GM12864 (cell line): ENCODE measurements at regions not wholly inside any gene's neighbourhood (a gene's known extent, or its start where the extent isn't known, plus 50 kb on each side); places are given as distances from the start of the nearest gene placed in this dataset.

Experiments used
- DNase-seq: peaks from one replicate; pipeline ENCODE4 v3.0.0-alpha.2; 2011; ENCODE audit warnings: low read depth
- H3K4me3 ChIP-seq: 2 replicates; pipeline ENCODE4 v1.5.1; 2011; ENCODE audit warnings: mild to moderate bottlenecking, low read depth, low read length, control low read depth
- TF ChIP-seq, protein P1 (sequence below): IDR thresholded peaks from 2 replicates; pipeline ENCODE4 v1.5.1; 2011; ENCODE audit warnings: low read depth, mild to moderate bottlenecking, moderate library complexity, low read length, control low read depth, inconsistent platforms; ENCODE audit errors: missing control alignments

DNA sequence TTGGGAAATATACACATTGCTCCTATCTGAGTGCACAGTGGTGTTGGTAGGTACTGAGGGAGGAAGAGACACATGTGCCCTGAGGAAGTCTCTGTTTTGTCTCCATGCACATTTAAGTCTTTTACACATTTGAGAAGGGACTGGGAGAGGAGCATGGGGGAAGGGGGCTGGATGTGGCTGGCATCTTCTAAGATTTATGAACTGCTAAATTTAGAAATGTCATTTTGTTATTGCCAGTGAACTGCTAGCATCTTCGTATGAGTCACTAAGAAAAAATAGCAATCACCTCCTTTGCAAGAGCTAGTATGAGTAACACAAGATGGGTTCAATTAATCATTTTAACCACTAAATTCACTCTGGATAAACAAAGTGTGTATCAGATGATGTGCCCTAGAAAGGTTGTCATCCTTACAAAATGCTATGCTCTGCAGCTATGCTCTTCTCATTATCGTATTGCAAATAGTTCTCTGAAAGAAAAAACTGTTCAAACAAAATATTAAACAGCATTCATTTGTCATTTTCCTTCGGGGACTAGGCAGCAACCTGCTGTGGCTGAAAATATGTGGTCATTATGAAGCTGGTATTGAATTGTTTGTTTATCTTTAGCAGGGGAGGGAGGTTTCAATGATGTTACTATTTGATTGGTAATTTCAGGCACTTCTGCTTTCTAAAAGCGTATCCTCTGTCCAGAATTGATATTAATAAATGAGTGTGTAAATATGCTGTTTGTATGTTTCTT is 236.5 kb downstream of the DMRTA1 start:
- no peak overlapping the region for H3K4me3 ChIP-seq
- no peak for DNase-seq
- TF ChIP-seq, protein P1, sequence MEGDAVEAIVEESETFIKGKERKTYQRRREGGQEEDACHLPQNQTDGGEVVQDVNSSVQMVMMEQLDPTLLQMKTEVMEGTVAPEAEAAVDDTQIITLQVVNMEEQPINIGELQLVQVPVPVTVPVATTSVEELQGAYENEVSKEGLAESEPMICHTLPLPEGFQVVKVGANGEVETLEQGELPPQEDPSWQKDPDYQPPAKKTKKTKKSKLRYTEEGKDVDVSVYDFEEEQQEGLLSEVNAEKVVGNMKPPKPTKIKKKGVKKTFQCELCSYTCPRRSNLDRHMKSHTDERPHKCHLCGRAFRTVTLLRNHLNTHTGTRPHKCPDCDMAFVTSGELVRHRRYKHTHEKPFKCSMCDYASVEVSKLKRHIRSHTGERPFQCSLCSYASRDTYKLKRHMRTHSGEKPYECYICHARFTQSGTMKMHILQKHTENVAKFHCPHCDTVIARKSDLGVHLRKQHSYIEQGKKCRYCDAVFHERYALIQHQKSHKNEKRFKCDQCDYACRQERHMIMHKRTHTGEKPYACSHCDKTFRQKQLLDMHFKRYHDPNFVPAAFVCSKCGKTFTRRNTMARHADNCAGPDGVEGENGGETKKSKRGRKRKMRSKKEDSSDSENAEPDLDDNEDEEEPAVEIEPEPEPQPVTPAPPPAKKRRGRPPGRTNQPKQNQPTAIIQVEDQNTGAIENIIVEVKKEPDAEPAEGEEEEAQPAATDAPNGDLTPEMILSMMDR, result no peak

DNA sequence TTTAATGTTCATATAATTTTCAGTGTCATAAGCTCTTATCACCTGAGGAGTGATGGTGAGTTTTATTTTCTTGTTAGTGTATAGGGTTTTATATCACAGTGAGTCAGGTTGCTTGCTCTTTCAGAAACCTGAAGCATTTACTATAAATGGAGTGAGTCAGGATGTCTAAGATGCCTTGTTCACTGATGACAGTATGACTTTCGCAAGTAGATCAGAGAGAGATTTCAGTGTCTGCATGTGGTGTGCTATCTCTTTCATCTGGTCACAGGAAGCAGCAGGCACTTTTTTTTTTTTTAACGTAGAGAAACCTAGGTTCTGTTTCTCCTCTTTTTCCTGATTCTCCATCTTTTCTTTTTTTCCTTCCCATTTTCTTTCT is 237.1 kb downstream of the DMRTA1 start:
- TF ChIP-seq, protein P1, result no peak
- no peak overlapping the region for H3K4me3 ChIP-seq
- no peak for DNase-seq

DNA sequence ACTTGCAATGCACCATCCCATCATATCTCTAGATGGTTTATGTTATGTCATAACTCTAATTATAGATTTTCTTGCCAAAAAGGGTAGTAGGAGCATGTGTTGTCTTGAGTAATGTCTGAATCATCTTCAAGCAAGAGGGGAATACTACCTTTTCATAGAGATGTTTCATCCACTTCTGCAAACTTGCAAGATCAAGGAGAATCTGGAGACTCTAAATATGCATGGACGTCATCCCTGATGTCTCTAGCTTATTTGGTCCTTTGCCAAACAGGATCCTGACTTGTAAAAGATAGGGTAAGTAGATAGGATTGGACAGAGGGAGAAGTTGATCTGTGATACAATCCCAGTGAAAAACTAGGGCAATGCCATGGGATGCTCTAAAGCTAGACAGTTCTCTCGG is 246.5 kb downstream of the DMRTA1 start:
- DNase-seq, result no peak
- TF ChIP-seq, protein P1, result no peak
- H3K4me3 ChIP-seq, result no peak overlapping the region

DNA sequence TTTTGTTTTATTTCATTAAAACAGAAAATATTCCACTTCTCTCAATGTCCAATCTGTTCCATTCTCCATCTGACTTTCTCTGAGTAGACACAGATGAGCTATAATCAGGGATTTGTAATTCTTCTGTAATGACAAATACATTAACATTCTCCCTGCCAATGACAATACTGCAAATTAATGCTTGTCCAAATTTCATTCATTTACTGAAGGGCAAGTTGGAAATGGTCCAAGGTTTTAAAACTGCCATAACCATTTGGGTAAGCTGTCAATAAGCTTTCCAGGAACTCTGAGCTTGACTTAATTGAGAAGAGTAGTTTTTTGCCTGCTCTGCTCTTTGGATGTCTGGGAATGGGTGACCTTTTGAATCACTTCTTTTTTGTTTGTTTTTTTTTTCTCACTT is 253.5 kb downstream of the DMRTA1 start:
- TF ChIP-seq, protein P1, result no peak
- no peak overlapping the region for H3K4me3 ChIP-seq
- DNase-seq, result no peak

DNA sequence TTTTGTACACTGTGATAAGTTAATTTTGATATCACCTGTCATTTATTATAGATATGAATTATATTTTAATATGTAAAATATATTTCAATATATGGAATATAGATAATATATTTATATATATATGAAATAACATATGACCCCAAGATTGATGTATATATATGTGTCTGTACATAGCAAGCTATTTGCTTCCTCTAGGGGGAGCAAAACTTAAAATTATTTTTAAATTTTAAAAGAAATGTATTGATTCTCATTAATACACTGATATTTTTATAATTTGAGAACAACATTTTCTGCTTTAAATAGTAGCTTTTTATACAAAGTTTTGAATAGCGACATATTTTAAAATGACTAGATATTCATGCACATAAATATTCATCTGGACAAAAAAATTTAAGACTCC is 272.0 kb downstream of the DMRTA1 start:
- DNase-seq, result no peak
- no peak overlapping the region for H3K4me3 ChIP-seq
- TF ChIP-seq, protein P1, result no peak

DNA sequence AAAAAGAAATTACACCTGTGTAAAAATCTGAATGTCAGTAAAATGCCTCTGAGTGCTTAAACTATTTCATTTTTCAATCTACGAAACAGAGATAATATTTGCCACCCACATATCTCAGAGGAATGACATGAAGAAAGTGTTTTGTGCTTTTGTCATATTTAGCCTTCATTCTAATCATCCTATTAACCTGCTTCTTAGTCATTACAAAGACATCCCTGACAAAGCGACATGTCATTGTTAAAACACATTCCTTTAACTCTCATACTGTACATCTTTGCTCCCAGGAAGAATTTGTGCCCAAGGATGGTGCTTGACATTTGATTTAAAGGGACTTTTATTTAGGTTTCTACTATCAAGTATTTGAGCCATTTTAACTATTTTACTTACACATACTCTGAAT is 275.9 kb downstream of the DMRTA1 start:
- TF ChIP-seq, protein P1, result no peak
- H3K4me3 ChIP-seq, result no peak overlapping the region
- DNase-seq, result no peak

DNA sequence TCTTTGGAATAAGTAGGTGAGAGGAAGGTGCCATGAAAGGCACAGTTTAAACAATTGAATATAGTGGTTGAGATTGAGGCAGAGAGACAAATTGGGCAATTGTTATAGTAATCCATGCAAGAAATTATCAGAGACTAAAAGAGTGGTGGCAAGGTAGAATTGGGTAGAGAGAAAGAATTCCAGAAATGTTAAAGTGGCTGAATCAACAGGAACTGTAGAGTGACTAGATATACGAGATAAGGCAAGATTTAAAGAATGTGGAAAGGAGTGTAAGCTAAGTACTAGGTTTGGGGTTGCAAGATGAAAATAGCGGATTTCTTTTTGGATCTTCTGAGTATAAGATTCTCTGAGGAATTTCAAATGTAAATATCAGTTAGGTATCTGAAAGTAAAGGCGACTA is 285.2 kb downstream of the DMRTA1 start:
- TF ChIP-seq, protein P1, result no peak
- DNase-seq, result no peak
- H3K4me3 ChIP-seq, result no peak overlapping the region
